Spleen (tissue), 11 donors: ENCODE measurements at regions not wholly inside any gene's neighbourhood (a gene's known extent, or its start where the extent isn't known, plus 50 kb on each side); places are given as distances from the start of the nearest gene placed in this dataset.
"Not testable (repeated sequence)": the region's sequence is repeated elsewhere in the genome, so short reads cannot be mapped to it uniquely, and the experiment has no call there.

Experiments used
- DNase-seq: peaks from one replicate; pipeline ENCODE4 v3.0.0-alpha.2; 2020
- H3K27ac ChIP-seq, 8 donors: fragments of 200-600 bp; sonication (generic) in 7 of 8; 1 replicate in 4 of 8; 2 replicates in 4 of 8; pipeline versions ENCODE4 v1.5.0 to v1.8.0; 2016 to 2021; ENCODE audit warnings: inconsistent platforms in 4 of 8, mild to moderate bottlenecking in 4 of 8, moderate library complexity in 1 of 8
- H3K27me3 ChIP-seq, 7 donors: fragments of 200-600 bp; sonication (generic) in 6 of 7; replicated peaks in 1 of 7; 1 replicate in 4 of 7; 2 replicates in 3 of 7; pipeline versions ENCODE4 v1.5.0 to v1.8.0; 2016 to 2021; ENCODE audit warnings: inconsistent platforms in 3 of 7, mild to moderate bottlenecking in 1 of 7
- H3K36me3 ChIP-seq, 6 donors: fragments of 200-600 bp; sonication (generic) in 5 of 6; 1 replicate in 4 of 6; 2 replicates in 2 of 6; pipeline versions ENCODE4 v1.5.0 to v1.8.0; 2016 to 2021; ENCODE audit warnings: inconsistent platforms in 2 of 6
- H3K4me1 ChIP-seq, 6 donors: fragments of 200-600 bp; sonication (generic) in 5 of 6; 1 replicate in 3 of 6; 2 replicates in 3 of 6; pipeline versions ENCODE4 v1.5.0 to v1.8.0; 2016 to 2021; ENCODE audit warnings: inconsistent platforms in 3 of 6
- H3K4me3 ChIP-seq, 8 donors: fragments of 200-600 bp; sonication (generic) in 7 of 8; 1 replicate in 4 of 8; 2 replicates in 4 of 8; pipeline versions ENCODE4 v1.5.0 to v1.8.0; 2016 to 2021; ENCODE audit warnings: inconsistent platforms in 4 of 8, mild to moderate bottlenecking in 4 of 8, moderate library complexity in 2 of 8
- H3K9me3 ChIP-seq, 8 donors: fragments of 200-600 bp; sonication (generic) in 7 of 8; 1 replicate in 4 of 8; 2 replicates in 4 of 8; pipeline versions ENCODE4 v1.5.0 to v1.8.0; 2016 to 2021; ENCODE audit warnings: inconsistent platforms in 4 of 8
- POLR2A ChIP-seq, 3 donors: fragments of 450-650 bp; IDR thresholded peaks; one replicate each; pipeline ENCODE4 v1.5.1; 2017; ENCODE audit warnings: antibody characterized with exemption in 3 of 3, mild to moderate bottlenecking in 1 of 3
- POLR2AphosphoS5 ChIP-seq, 3 donors: sonication (generic); formaldehyde crosslinking; IDR thresholded peaks; one replicate each; pipeline ENCODE4 v1.5.1; 2017; ENCODE audit warnings: antibody characterized with exemption in 3 of 3
- whole genome bisulfite sequencing, 5 donors: extraction: QIAGEN DNeasy Blood & Tissue Kit in 3 of 5; methylation state at CpG; one replicate each; pipeline versions ENCODE4 v1.1.5 to v1.1.7; 2013 to 2018; 5-methylcytosine and 5-hydroxymethylcytosine counted together
- intact Hi-C: fragments of 100-400 bp; cut with DNase I; formaldehyde crosslinking; loops from one replicate; pipeline ENCODE4 v1.15.0; 2023; ENCODE audit warnings: low total_unique reads
- TF ChIP-seq, protein P1 (sequence below), 11 experiments: fragments of 200-600 bp in 7 of 11; fragments of 450-650 bp in 4 of 11; sonication (generic) in 4 of 11; IDR thresholded peaks in 8 of 11; conservative IDR thresholded peaks in 3 of 11; 1 replicate in 7 of 11; 2 replicates in 4 of 11; pipeline versions ENCODE4 v1.4.0 to v1.8.0; 2016 to 2021; ENCODE audit warnings: antibody characterized with exemption in 11 of 11, inconsistent platforms in 4 of 11, mild to moderate bottlenecking in 1 of 11
- donor health status: healthy with polysubstance abuse.
- donor health status: DM: no; HTN: no; CAD: no; lungs with moderate emphysema.
- donor health status: DM: no; HTN: no; CAD: no.
- donor health status: Bipolar disorder and iron deficiency.
- donor health status: healthy.
- donor health status: DM: no; HTN: no; CAD: no.
- donor health status: DM: yes; HTN: yes; CAD: no.

DNA sequence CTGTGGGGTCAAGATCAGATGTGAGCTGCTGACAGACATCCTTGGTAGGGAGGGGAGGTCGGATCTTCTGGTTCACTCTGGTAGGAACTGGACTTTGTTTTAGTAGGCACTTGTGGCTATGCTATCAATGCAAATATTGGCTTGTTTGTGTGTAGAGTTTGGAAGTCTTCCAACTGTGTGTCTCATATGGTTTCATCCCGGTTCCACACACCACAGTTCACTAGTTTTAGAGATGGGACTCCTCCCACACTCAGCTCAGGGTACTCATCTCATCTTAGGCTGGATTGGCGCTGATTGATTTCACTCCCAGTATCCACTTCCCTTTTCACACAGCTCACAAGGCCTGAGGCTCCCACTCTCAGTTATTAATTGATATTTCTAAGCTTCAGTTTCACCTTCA, 161.3 kb downstream of the THBS2 start:
- peaks cover 0 to 2% (median 0%) of the 10 kb centered on the region in 7 donors for H3K27me3 ChIP-seq
- no peak overlapping the region for H3K27ac ChIP-seq
- TF ChIP-seq, protein P1, sequence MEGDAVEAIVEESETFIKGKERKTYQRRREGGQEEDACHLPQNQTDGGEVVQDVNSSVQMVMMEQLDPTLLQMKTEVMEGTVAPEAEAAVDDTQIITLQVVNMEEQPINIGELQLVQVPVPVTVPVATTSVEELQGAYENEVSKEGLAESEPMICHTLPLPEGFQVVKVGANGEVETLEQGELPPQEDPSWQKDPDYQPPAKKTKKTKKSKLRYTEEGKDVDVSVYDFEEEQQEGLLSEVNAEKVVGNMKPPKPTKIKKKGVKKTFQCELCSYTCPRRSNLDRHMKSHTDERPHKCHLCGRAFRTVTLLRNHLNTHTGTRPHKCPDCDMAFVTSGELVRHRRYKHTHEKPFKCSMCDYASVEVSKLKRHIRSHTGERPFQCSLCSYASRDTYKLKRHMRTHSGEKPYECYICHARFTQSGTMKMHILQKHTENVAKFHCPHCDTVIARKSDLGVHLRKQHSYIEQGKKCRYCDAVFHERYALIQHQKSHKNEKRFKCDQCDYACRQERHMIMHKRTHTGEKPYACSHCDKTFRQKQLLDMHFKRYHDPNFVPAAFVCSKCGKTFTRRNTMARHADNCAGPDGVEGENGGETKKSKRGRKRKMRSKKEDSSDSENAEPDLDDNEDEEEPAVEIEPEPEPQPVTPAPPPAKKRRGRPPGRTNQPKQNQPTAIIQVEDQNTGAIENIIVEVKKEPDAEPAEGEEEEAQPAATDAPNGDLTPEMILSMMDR (IDR thresholded peaks at IDR 0.05 in 8 of 11, conservative IDR thresholded peaks at IDR 0.05 in 3 of 11), result no peak
- no peak for TF ChIP-seq POLR2A (IDR thresholded peaks at IDR 0.05)
- no peak for TF ChIP-seq POLR2AphosphoS5 (IDR thresholded peaks at IDR 0.05)
- intact Hi-C loops, result no loop called here
- no peaks in the 10 kb centered on the region for H3K36me3 ChIP-seq
- H3K4me3 ChIP-seq, result no peak overlapping the region
- H3K9me3 ChIP-seq, result peaks cover 0 to 39% (median 27%) of the 10 kb centered on the region in 8 donors
- DNase-seq, result no peak
- 61 to 83% (median 72%) methylated on average over 3 of the region's 3 CpGs for WGBS, 5 donors
- no peaks in the 10 kb centered on the region for H3K4me1 ChIP-seq

DNA sequence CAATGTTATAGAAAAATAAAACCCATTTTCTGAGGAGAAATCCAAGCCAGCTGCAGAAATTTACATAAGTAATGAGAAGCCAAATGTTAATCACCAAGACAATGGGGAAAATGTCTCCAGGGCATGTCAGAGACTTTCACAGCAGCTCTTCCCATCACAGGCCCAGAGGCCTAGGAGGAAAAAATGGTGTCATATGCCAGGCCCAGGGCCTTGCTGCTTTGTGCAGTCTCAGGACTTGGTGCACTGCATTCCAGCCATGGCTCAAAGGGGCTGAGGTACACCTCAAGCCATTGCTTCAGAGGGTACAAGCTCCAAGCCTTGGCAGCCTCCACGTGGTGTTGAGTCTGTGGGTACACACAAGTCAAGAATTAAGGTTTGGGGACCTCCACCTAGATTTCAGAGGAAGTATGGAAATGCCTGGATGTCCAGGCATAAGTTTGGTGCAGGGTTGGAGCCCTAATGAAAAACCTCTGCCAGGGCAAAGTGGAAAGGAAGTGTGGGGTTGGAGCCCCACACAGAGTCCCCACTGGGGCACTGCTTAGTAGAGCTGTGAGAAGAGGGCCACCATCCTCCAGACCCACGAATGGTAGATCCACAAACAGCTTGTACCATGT, 163.0 kb downstream of the THBS2 start:
- H3K27me3 ChIP-seq, H3K4me3 ChIP-seq, H3K4me1 ChIP-seq, H3K27ac ChIP-seq, intact Hi-C loops, H3K36me3 ChIP-seq, DNase-seq: not testable (repeated sequence)
- peaks cover 0 to 39% (median 28%) of the 10 kb centered on the region in 8 donors for H3K9me3 ChIP-seq
- WGBS, 5 donors, result 45 to 60% (median 58%) methylated on average over 2 of the region's 2 CpGs

DNA sequence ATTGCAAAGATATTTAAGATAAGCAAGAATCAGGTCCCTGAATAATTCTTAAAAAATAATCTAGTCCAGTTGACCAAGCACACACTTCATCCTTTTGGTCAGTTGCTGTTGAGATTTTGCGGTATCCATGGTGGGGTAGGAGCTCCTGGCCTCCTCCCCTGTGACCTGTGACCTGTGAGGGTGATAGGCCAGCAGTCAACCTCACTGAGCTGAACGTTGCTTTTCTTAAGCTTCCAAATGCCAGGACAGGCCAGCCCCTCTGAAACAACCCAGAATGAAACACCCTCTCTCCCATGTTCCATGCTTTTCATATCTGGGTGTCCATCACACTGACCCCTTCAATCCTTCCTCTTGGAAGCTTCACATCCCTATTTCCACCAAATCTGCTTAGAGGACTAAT, 164.9 kb downstream of the THBS2 start:
- Histone ChIP-seq H3K9me3 (peaks cover 0 to 40% (median 30%) of the 10 kb centered on the region in 8 donors), H3K4me3 (no peak overlapping the region), H3K27me3 (no peaks in the 10 kb centered on the region), H3K27ac (no peak overlapping the region), H3K36me3 (no peaks in the 10 kb centered on the region), H3K4me1 (no peaks in the 10 kb centered on the region)
- no peak for DNase-seq
- TF ChIP-seq POLR2A (IDR thresholded peaks at IDR 0.05) (no peak), POLR2AphosphoS5 (IDR thresholded peaks at IDR 0.05) (no peak)
- TF ChIP-seq, protein P1 (IDR thresholded peaks at IDR 0.05 in 8 of 11, conservative IDR thresholded peaks at IDR 0.05 in 3 of 11), result no peak
- 69 to 79% (median 76%) methylated on average over 2 of the region's 2 CpGs for WGBS, 5 donors
- intact Hi-C loops, result no loop called here

DNA sequence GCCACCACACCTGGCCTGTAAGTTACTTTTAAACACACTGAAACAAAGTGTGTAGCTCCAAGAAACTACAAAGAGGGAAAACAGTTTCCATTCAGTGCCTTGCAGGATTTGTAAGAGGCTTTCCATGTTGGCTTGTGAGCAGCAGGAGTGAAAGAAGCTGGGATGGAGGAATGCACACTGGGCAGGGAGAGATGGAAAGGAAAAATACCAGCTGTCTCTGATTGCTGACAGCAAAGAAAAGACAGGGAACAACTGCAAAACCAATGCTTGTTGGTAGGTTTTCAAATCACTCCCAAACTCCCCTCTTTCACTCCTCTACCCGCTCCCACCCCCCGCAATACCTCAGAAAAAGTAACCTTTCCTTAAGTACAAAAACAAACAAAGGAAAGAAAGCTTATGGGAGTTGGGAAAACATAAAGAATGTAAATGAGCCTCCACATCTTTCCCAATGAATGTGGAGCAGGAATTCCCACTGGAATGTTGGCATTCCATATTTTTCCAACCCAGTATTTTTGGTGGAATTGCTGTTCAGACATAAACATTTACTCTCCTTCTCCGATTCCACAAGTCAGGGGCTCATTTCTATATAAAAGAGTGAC, 166.1 kb downstream of the THBS2 start:
- Histone ChIP-seq H3K27ac (peak overlapping the region in 2 of 8 donors; percentile 24 to 25), H3K4me3 (no peak overlapping the region), H3K4me1 (no peaks in the 10 kb centered on the region), H3K27me3 (no peaks in the 10 kb centered on the region), H3K36me3 (no peaks in the 10 kb centered on the region), H3K9me3 (peaks cover 0 to 40% (median 30%) of the 10 kb centered on the region in 8 donors)
- intact Hi-C loops, result no loop called here
- no peak for TF ChIP-seq POLR2AphosphoS5 (IDR thresholded peaks at IDR 0.05)
- no peak for DNase-seq
- 74 to 86% (median 77%) methylated on average over 3 of the region's 3 CpGs for WGBS, 5 donors

DNA sequence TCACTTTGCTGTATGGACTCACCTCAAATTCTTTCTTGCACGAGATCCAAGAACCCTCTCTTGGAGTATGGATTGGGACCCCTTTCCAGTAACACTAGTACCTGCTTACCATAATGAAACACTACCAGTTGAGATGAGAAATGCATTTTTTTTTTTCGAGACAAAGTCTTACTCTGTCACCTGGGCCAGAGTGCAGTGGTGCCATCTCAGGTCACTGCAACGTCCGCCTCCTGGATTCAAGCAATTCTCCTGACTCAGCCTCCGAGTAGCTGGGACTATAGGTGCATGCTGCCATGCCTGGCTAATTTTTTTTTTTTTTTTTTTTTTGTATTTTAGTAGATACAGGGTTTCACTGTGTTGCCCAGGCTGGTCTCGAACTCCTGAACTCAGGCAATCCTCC, 167.0 kb downstream of the THBS2 start:
- H3K9me3 ChIP-seq, result peaks cover 0 to 37% (median 25%) of the 10 kb centered on the region in 8 donors
- H3K36me3 ChIP-seq, H3K27ac ChIP-seq, H3K4me3 ChIP-seq, intact Hi-C loops, DNase-seq, H3K27me3 ChIP-seq, H3K4me1 ChIP-seq: not testable (repeated sequence)
- 75 to 87% (median 82%) methylated on average over 6 of the region's 6 CpGs for WGBS, 5 donors
